Hepatocyte (in vitro differentiated cells): ENCODE measurements at regions not wholly inside any gene's neighbourhood (a gene's known extent, or its start where the extent isn't known, plus 50 kb on each side); places are given as distances from the start of the nearest gene placed in this dataset. TPM values are rescaled to one million over a fixed set of nuclear protein-coding genes. Genes with fewer than 3 reads are reported as not detected.

ENCODE experiments used
- DNase-seq: peaks from one replicate; pipeline ENCODE4 v3.0.0-alpha.2; 2016; ENCODE audit warnings: low spot score
- H2AFZ ChIP-seq: fragments of 200-600 bp; sonication (generic); 2 replicates; pipeline ENCODE4 v1.6.0; 2016; ENCODE audit warnings: antibody characterized with exemption, mild to moderate bottlenecking
- H3K27ac ChIP-seq: fragments of 200-600 bp; sonication (generic); 2 replicates; pipeline ENCODE4 v1.5.1; 2016; ENCODE audit warnings: mild to moderate bottlenecking
- H3K27me3 ChIP-seq: fragments of 200-600 bp; sonication (generic); 2 replicates; pipeline ENCODE4 v1.6.1; 2016
- H3K36me3 ChIP-seq: fragments of 200-600 bp; sonication (generic); replicated peaks from 2 replicates; pipeline ENCODE4 v1.5.1; 2016; ENCODE audit warnings: low read depth; ENCODE audit not compliant: insufficient read depth
- H3K4me1 ChIP-seq: fragments of 200-600 bp; sonication (generic); 2 replicates; pipeline ENCODE4 v1.5.1; 2016; ENCODE audit warnings: mild to moderate bottlenecking, moderate library complexity; ENCODE audit not compliant: insufficient read depth
- H3K4me2 ChIP-seq: fragments of 200-600 bp; sonication (generic); 2 replicates; pipeline ENCODE4 v1.6.0; 2016
- H3K4me3 ChIP-seq: fragments of 200-600 bp; sonication (generic); 2 replicates; pipeline ENCODE4 v1.5.1; 2016; ENCODE audit warnings: mild to moderate bottlenecking
- H3K79me2 ChIP-seq: fragments of 200-600 bp; sonication (generic); 2 replicates; pipeline ENCODE4 v1.6.0; 2017; ENCODE audit warnings: mild to moderate bottlenecking
- H3K9me2 ChIP-seq: fragments of 200-600 bp; sonication (generic); replicated peaks from 2 replicates; pipeline ENCODE4 v1.6.0; 2017; ENCODE audit warnings: mild to moderate bottlenecking; ENCODE audit not compliant: insufficient read depth
- H3K9me3 ChIP-seq: fragments of 200-600 bp; sonication (generic); 2 replicates; pipeline ENCODE4 v1.5.1; 2016; ENCODE audit warnings: low read depth, mild to moderate bottlenecking
- H4K20me1 ChIP-seq: fragments of 200-600 bp; sonication (generic); 2 replicates; pipeline ENCODE4 v1.6.0; 2016; ENCODE audit warnings: mild to moderate bottlenecking; ENCODE audit not compliant: insufficient read depth, poor library complexity, severe bottlenecking
- EZH2 ChIP-seq: fragments of 200-600 bp; sonication (generic); IDR thresholded peaks from 2 replicates; pipeline ENCODE4 v1.6.1; 2016; ENCODE audit warnings: antibody characterized with exemption, mild to moderate bottlenecking, borderline replicate concordance
- EZH2phosphoT487 ChIP-seq: fragments of 200-600 bp; sonication (generic); IDR thresholded peaks from one replicate; pipeline ENCODE4 v1.6.1; 2018; ENCODE audit warnings: antibody characterized with exemption, mild to moderate bottlenecking, low read depth, moderate library complexity; ENCODE audit not compliant: unreplicated experiment, severe bottlenecking
- WGBS: methylation state at CpG from one replicate; pipeline ENCODE4 v1.1.6; 2016; ENCODE audit warnings: low lambda C conversion rate; ENCODE audit errors: missing lambda C conversion rate; 5-methylcytosine and 5-hydroxymethylcytosine counted together
- small RNA-seq: library from RNA; depleted of rRNA; stranded (forward); fragments of <200 nt; gene quantifications from one replicate; pipeline ENCODE3, GENCODE V24; 2014
- TF ChIP-seq, protein P1 (sequence below): fragments of 200-600 bp; sonication (generic); IDR thresholded peaks from 2 replicates; pipeline ENCODE4 v1.5.1; 2016; ENCODE audit warnings: antibody characterized with exemption, mild to moderate bottlenecking; ENCODE audit not compliant: poor library complexity

GRCh38 chr2:162888652-162889051 is 50.1 kb upstream of the KCNH7 start:
- Histone ChIP-seq H3K4me1 (no peaks in the 10 kb centered on the region), H3K4me2 (no peak overlapping the region), H3K9me2 (no peaks in the 10 kb centered on the region), H3K36me3 (no peaks in the 10 kb centered on the region), H3K27ac (no peak overlapping the region), H3K27me3 (no peaks in the 10 kb centered on the region), H3K4me3 (no peak overlapping the region), H3K9me3 (no peaks in the 10 kb centered on the region), H4K20me1 (no peaks in the 10 kb centered on the region), H2AFZ (no peak overlapping the region), H3K79me2 (no peaks in the 10 kb centered on the region)
- 85% methylated on average over 3 of the region's 3 CpGs for WGBS
- DNase-seq: no peak
- TF ChIP-seq, protein P1, sequence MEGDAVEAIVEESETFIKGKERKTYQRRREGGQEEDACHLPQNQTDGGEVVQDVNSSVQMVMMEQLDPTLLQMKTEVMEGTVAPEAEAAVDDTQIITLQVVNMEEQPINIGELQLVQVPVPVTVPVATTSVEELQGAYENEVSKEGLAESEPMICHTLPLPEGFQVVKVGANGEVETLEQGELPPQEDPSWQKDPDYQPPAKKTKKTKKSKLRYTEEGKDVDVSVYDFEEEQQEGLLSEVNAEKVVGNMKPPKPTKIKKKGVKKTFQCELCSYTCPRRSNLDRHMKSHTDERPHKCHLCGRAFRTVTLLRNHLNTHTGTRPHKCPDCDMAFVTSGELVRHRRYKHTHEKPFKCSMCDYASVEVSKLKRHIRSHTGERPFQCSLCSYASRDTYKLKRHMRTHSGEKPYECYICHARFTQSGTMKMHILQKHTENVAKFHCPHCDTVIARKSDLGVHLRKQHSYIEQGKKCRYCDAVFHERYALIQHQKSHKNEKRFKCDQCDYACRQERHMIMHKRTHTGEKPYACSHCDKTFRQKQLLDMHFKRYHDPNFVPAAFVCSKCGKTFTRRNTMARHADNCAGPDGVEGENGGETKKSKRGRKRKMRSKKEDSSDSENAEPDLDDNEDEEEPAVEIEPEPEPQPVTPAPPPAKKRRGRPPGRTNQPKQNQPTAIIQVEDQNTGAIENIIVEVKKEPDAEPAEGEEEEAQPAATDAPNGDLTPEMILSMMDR: no peak
- TF ChIP-seq EZH2phosphoT487 (no peak), EZH2 (no peak)

Small RNAs in the stretch of these regions (small RNA-seq; reads per million reads assigned to genes)
- gene RNU6-627P: not detected
